PC-9 (cell line): ENCODE measurements at regions not wholly inside any gene's neighbourhood (a gene's known extent, or its start where the extent isn't known, plus 50 kb on each side); places are given as distances from the start of the nearest gene placed in this dataset.

Source experiments
- CTCF ChIP-seq: fragments of 200-600 bp; sonication (generic); conservative IDR thresholded peaks from 2 replicates; pipeline ENCODE4 v1.6.1; 2017; ENCODE audit warnings: mixed run types, antibody characterized with exemption, mild to moderate bottlenecking, moderate library complexity
- EZH2 ChIP-seq: fragments of 200-600 bp; sonication (generic); IDR thresholded peaks from 2 replicates; pipeline ENCODE4 v1.8.0; 2017; ENCODE audit warnings: antibody characterized with exemption, low read depth

- TF ChIP-seq CTCF (no peak), EZH2 (no peak)
Measured at GRCh38 chr3:170725285-170725731, 139.4 kb upstream of the SLC7A14 start.
